ENCODE measurements at regions not wholly inside any gene's neighbourhood (a gene's known extent, or its start where the extent isn't known, plus 50 kb on each side); places are given as distances from the start of the nearest gene placed in this dataset.

DNA sequence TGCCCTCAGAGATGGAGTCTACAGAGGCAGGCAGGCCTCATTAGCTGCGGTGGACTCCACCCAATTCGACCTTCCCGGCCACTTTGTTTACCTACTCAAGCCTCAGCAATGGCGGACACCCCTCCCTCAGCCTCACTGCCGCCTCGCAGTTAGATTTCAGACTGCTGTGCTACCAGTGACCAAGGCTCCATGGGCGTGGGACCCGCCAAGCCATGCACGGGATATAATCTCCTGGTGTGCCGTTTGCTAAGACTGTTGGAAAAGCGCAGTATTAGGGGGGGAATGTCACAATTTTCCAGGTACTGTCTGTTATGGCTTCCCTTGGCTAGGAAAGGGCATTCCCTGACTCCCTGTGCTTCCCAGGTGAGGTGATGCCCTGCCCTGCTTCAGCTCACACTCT, 252.3 kb downstream of the ARL4A start:
- ChIA-PET POLR2A (no interaction called here), CTCF (ENCODE audit: unreplicated experiment) (no interaction called here)
- Histone ChIP-seq H3K4me3 (ENCODE audit: low read depth, low read length, poor library complexity, severe bottlenecking) (no peak overlapping the region), H2AFZ (ENCODE audit: low read length) (no peak overlapping the region), H3K27ac (ENCODE audit: low read depth, low read length, poor library complexity, severe bottlenecking) (no peak overlapping the region), H3K9me2 (ENCODE audit: insufficient read depth, low read length) (no peaks in the 10 kb centered on the region), H3K9me3 (ENCODE audit: low read length) (no peaks in the 10 kb centered on the region), H3K4me1 (ENCODE audit: insufficient read depth, low read length, poor library complexity, severe bottlenecking) (no peaks in the 10 kb centered on the region), H3K79me2 (ENCODE audit: insufficient read depth, low read depth, low read length) (no peaks in the 10 kb centered on the region), H3K36me3 (ENCODE audit: insufficient read depth, low read length) (no peaks in the 10 kb centered on the region), H3K4me2 (ENCODE audit: low read length) (no peak overlapping the region), H4K20me1 (ENCODE audit: insufficient read depth, low read length) (no peaks in the 10 kb centered on the region)
- TF ChIP-seq, protein P1, sequence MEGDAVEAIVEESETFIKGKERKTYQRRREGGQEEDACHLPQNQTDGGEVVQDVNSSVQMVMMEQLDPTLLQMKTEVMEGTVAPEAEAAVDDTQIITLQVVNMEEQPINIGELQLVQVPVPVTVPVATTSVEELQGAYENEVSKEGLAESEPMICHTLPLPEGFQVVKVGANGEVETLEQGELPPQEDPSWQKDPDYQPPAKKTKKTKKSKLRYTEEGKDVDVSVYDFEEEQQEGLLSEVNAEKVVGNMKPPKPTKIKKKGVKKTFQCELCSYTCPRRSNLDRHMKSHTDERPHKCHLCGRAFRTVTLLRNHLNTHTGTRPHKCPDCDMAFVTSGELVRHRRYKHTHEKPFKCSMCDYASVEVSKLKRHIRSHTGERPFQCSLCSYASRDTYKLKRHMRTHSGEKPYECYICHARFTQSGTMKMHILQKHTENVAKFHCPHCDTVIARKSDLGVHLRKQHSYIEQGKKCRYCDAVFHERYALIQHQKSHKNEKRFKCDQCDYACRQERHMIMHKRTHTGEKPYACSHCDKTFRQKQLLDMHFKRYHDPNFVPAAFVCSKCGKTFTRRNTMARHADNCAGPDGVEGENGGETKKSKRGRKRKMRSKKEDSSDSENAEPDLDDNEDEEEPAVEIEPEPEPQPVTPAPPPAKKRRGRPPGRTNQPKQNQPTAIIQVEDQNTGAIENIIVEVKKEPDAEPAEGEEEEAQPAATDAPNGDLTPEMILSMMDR (conservative IDR thresholded peaks at IDR 0.05; ENCODE audit: low read length) = no peak
- TF ChIP-seq EZH2phosphoT487 (IDR thresholded peaks at IDR 0.05; ENCODE audit: borderline replicate concordance, low read depth, low read length) = no peak
- no TSS peak for BruUV-seq (replicated peaks)
- intact Hi-C loops (cut with micrococcal nuclease; ENCODE audit: unreplicated experiment) = no loop called here
- DNase-seq (ENCODE audit: low spot score) = no peak

DNA sequence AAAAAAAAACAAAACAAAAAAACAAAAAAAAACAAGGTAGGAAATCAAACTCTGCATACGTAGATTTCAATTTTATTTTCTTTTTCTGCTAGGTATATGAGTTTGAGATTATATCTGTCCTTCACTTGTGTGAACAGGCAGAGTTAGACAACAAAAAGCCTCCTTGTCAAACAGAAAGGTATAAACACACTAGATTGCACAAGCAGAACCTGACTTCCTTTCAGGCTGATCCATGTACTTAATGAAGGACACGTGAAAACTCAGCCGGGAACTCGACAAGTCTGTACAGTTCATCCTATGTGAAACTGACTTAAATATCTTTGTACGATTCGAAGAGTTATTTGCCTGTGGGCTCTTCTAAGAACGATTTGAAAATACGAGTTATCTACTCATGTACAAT, 254.1 kb downstream of the ARL4A start:
- ChIA-PET POLR2A (no interaction called here), CTCF (ENCODE audit: unreplicated experiment) (no interaction called here)
- Histone ChIP-seq H3K4me2 (ENCODE audit: low read length) (no peak overlapping the region), H3K27ac (ENCODE audit: low read depth, low read length, poor library complexity, severe bottlenecking) (no peak overlapping the region), H3K4me3 (ENCODE audit: low read depth, low read length, poor library complexity, severe bottlenecking) (no peak overlapping the region), H3K79me2 (ENCODE audit: insufficient read depth, low read depth, low read length) (no peaks in the 10 kb centered on the region), H4K20me1 (ENCODE audit: insufficient read depth, low read length) (no peaks in the 10 kb centered on the region), H3K36me3 (ENCODE audit: insufficient read depth, low read length) (no peaks in the 10 kb centered on the region), H2AFZ (ENCODE audit: low read length) (no peak overlapping the region), H3K9me3 (ENCODE audit: low read length) (no peaks in the 10 kb centered on the region), H3K9me2 (ENCODE audit: insufficient read depth, low read length) (no peaks in the 10 kb centered on the region), H3K4me1 (ENCODE audit: insufficient read depth, low read length, poor library complexity, severe bottlenecking) (no peaks in the 10 kb centered on the region)
- no peak for DNase-seq (ENCODE audit: low spot score)
- BruUV-seq (replicated peaks) = no TSS peak
- no peak for TF ChIP-seq EZH2phosphoT487 (IDR thresholded peaks at IDR 0.05; ENCODE audit: borderline replicate concordance, low read depth, low read length)
- TF ChIP-seq, protein P1 (conservative IDR thresholded peaks at IDR 0.05; ENCODE audit: low read length) = no peak
- intact Hi-C loops (cut with micrococcal nuclease; ENCODE audit: unreplicated experiment) = no loop called here

DNA sequence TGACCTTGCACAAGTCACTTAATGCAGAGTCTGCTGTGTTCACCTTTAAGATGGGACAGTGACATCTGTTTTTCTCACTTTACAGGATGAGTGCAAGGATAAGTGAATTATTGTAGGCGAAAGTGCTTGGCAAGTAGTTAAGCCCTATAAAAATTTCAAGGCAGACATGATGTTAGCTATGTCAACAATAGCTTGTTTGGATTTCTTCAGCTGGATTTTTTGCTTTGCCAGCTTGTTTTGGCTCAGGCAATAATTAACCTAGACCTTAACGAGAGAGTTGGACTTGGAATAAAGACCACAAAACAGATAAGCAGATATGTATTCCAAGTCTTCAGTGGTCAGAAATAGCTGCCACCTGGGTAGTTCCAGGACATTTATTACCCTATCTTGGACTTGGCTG, 255.2 kb downstream of the ARL4A start:
- CTCF ChIA-PET (ENCODE audit: unreplicated experiment) = no interaction called here
- BruUV-seq (replicated peaks) = no TSS peak

More for the DNA sequence above, 255.2 kb downstream of the ARL4A start:
- POLR2A ChIA-PET = no interaction called here
- Histone ChIP-seq H3K4me3 (ENCODE audit: low read depth, low read length, poor library complexity, severe bottlenecking) (no peak overlapping the region), H3K9me3 (ENCODE audit: low read length) (no peaks in the 10 kb centered on the region), H3K4me1 (ENCODE audit: insufficient read depth, low read length, poor library complexity, severe bottlenecking) (no peaks in the 10 kb centered on the region), H3K36me3 (ENCODE audit: insufficient read depth, low read length) (no peaks in the 10 kb centered on the region), H3K4me2 (ENCODE audit: low read length) (no peak overlapping the region), H2AFZ (ENCODE audit: low read length) (no peak overlapping the region), H3K79me2 (ENCODE audit: insufficient read depth, low read depth, low read length) (no peaks in the 10 kb centered on the region), H4K20me1 (ENCODE audit: insufficient read depth, low read length) (no peaks in the 10 kb centered on the region), H3K27ac (ENCODE audit: low read depth, low read length, poor library complexity, severe bottlenecking) (no peak overlapping the region), H3K9me2 (ENCODE audit: insufficient read depth, low read length) (no peaks in the 10 kb centered on the region)
- no peak for TF ChIP-seq EZH2phosphoT487 (IDR thresholded peaks at IDR 0.05; ENCODE audit: borderline replicate concordance, low read depth, low read length)
- TF ChIP-seq, protein P1 (conservative IDR thresholded peaks at IDR 0.05; ENCODE audit: low read length) = no peak
- DNase-seq (ENCODE audit: low spot score) = no peak
- intact Hi-C loops (cut with micrococcal nuclease; ENCODE audit: unreplicated experiment) = no loop called here

Measured in OCI-LY7 (cell line).